GM23248 (cell line): ENCODE measurements at regions not wholly inside any gene's neighbourhood (a gene's known extent, or its start where the extent isn't known, plus 50 kb on each side); places are given as distances from the start of the nearest gene placed in this dataset.
A peak's percentile ranks its signal among the peaks of the same experiment; 100 is the strongest.

ENCODE experiments used
- DNase-seq: peaks from one replicate; pipeline ENCODE4 v3.0.0-alpha.2; 2015
- H2AFZ ChIP-seq: fragments of 200-600 bp; sonication (generic); 2 replicates; pipeline ENCODE4 v1.6.1; 2016; ENCODE audit warnings: antibody characterized with exemption
- H3F3A ChIP-seq: fragments of 200-600 bp; sonication (generic); 2 replicates; pipeline ENCODE4 v1.6.1; 2016; ENCODE audit warnings: mild to moderate bottlenecking, antibody characterized with exemption, mixed run types; ENCODE audit not compliant: insufficient read depth
- H3K27ac ChIP-seq: fragments of 200-600 bp; sonication (generic); 2 replicates; pipeline ENCODE4 v1.5.1; 2016; ENCODE audit warnings: mild to moderate bottlenecking
- H3K27me3 ChIP-seq: fragments of 200-600 bp; sonication (generic); replicated peaks from 2 replicates; pipeline ENCODE4 v1.6.1; 2016; ENCODE audit warnings: mild to moderate bottlenecking; ENCODE audit not compliant: insufficient read depth
- H3K36me3 ChIP-seq: fragments of 200-600 bp; sonication (generic); 2 replicates; pipeline ENCODE4 v1.6.1; 2016; ENCODE audit warnings: low read depth, mild to moderate bottlenecking
- H3K4me1 ChIP-seq: fragments of 200-600 bp; sonication (generic); 2 replicates; pipeline ENCODE4 v1.6.1; 2016; ENCODE audit warnings: mild to moderate bottlenecking; ENCODE audit not compliant: insufficient read depth
- H3K4me2 ChIP-seq: fragments of 200-600 bp; sonication (generic); one replicate; pipeline ENCODE4 v1.6.1; 2016; ENCODE audit warnings: mild to moderate bottlenecking; ENCODE audit not compliant: unreplicated experiment
- H3K4me3 ChIP-seq: fragments of 200-600 bp; sonication (generic); 2 replicates; pipeline ENCODE4 v1.5.1; 2016; ENCODE audit warnings: mild to moderate bottlenecking
- H3K79me2 ChIP-seq: fragments of 200-600 bp; sonication (generic); 2 replicates; pipeline ENCODE4 v1.6.1; 2016; ENCODE audit warnings: mild to moderate bottlenecking; ENCODE audit not compliant: insufficient read depth
- H3K9ac ChIP-seq: fragments of 200-600 bp; sonication (generic); 2 replicates; pipeline ENCODE4 v1.6.1; 2016; ENCODE audit warnings: mild to moderate bottlenecking
- H3K9me2 ChIP-seq: fragments of 200-600 bp; sonication (generic); 2 replicates; pipeline ENCODE4 v1.6.1; 2016; ENCODE audit warnings: mixed run types, mild to moderate bottlenecking, moderate library complexity; ENCODE audit not compliant: insufficient read depth
- H3K9me3 ChIP-seq: fragments of 200-600 bp; sonication (generic); one replicate; pipeline ENCODE4 v1.6.1; 2017; ENCODE audit warnings: low read depth
- H4K20me1 ChIP-seq: fragments of 200-600 bp; sonication (generic); 2 replicates; pipeline ENCODE4 v1.6.0; 2016; ENCODE audit not compliant: insufficient read depth
- EZH2 ChIP-seq: fragments of 200-600 bp; sonication (generic); IDR thresholded peaks from 2 replicates; pipeline ENCODE4 v1.6.1; 2018; ENCODE audit warnings: antibody characterized with exemption, mild to moderate bottlenecking; ENCODE audit not compliant: insufficient read depth, poor library complexity, severe bottlenecking
- EZH2phosphoT487 ChIP-seq: fragments of 200-600 bp; sonication (generic); IDR thresholded peaks from 2 replicates; pipeline ENCODE4 v1.6.1; 2018; ENCODE audit warnings: antibody characterized with exemption, moderate library complexity, mild to moderate bottlenecking, low read depth; ENCODE audit not compliant: insufficient read depth
- WGBS, 2 experiments: methylation state at CpG; one replicate each; pipeline ENCODE4 v1.1.6; 2015 to 2017; ENCODE audit warnings: low lambda C conversion rate in 2 of 2, low coverage in 1 of 2; ENCODE audit errors: missing lambda C conversion rate in 2 of 2; 5-methylcytosine and 5-hydroxymethylcytosine counted together
- in situ Hi-C: fragments of 300-500 bp; cut with MboI; formaldehyde crosslinking; loops from 2 replicates; pipeline ENCODE4 v1.15.0; 2020

DNA sequence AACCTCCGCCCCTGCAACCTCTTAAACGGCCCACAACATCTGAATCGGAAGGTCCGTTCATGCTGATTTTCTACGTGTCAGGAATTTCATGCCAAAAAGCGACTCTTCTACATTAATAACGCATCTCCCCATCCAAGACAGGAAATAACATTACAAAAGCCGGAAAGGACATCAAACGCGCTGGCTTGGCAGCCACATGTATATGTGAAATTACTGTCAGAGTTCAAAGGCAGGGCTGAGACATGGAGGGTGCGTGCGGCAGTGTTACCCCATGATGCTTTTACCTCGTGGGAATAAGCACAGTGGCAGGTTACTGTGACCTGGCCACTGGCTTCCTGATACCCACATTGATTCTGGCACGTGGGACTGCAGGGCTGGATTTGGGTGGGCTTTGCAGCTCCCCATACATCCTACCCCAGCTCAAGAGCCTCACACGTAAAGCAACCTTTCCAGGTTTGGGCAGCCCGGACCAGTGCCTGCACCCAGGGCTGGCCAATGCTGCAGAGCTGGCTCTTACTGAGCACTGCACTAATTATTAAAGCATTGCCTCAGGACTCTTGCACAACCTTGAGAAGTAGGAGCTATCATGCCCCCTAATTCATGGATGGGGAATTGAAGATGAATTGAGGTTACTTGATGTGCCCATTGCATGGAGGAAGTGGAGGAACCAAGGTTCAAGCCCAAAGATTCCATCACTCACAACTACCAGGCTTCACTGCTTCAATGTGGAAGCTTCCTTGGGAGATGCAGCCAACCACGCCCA lies 120.6 kb upstream of the FOXF1 start:
- 40 to 50% methylated on average over 17 of the region's 17 CpGs for WGBS, 2 experiments
- H2AFZ ChIP-seq = no peak overlapping the region
- no peaks in the 10 kb centered on the region for H3K27me3 ChIP-seq
- no peak overlapping the region for H3K4me2 ChIP-seq
- in situ Hi-C loops = no loop called here
- TF ChIP-seq EZH2 = no peak
- TF ChIP-seq EZH2phosphoT487 = no peak
- no peaks in the 10 kb centered on the region for H3K79me2 ChIP-seq
- H3K9me3 ChIP-seq = no peaks in the 10 kb centered on the region
- peak; percentile 58 for DNase-seq
- H3F3A ChIP-seq = peaks cover 34% of the 10 kb centered on the region
- H3K4me1 ChIP-seq = peaks cover 38% of the 10 kb centered on the region
- no peak overlapping the region for H3K4me3 ChIP-seq
- H3K27ac ChIP-seq = no peak overlapping the region
- no peaks in the 10 kb centered on the region for H4K20me1 ChIP-seq
- no peaks in the 10 kb centered on the region for H3K36me3 ChIP-seq
- no peaks in the 10 kb centered on the region for H3K9me2 ChIP-seq
- no peak overlapping the region for H3K9ac ChIP-seq

GRCh38 chr16:86390335-86390734 lies 120.0 kb upstream of the FOXF1 start:
- no peak for DNase-seq
- H3K27me3 ChIP-seq = no peaks in the 10 kb centered on the region
- H3K9me3 ChIP-seq = no peaks in the 10 kb centered on the region
- H3F3A ChIP-seq = peaks cover 34% of the 10 kb centered on the region
- 86 to 94% methylated on average over 1 of the region's 1 CpG for WGBS, 2 experiments
- no peaks in the 10 kb centered on the region for H3K36me3 ChIP-seq
- no peak overlapping the region for H3K9ac ChIP-seq
- TF ChIP-seq EZH2 = no peak
- no peak for TF ChIP-seq EZH2phosphoT487
- H3K79me2 ChIP-seq = no peaks in the 10 kb centered on the region
- in situ Hi-C loops = no loop called here
- H3K4me1 ChIP-seq = peaks cover 38% of the 10 kb centered on the region
- no peak overlapping the region for H3K4me3 ChIP-seq
- H3K9me2 ChIP-seq = no peaks in the 10 kb centered on the region
- H3K4me2 ChIP-seq = no peak overlapping the region
- no peak overlapping the region for H2AFZ ChIP-seq
- no peak overlapping the region for H3K27ac ChIP-seq
- H4K20me1 ChIP-seq = no peaks in the 10 kb centered on the region

DNA sequence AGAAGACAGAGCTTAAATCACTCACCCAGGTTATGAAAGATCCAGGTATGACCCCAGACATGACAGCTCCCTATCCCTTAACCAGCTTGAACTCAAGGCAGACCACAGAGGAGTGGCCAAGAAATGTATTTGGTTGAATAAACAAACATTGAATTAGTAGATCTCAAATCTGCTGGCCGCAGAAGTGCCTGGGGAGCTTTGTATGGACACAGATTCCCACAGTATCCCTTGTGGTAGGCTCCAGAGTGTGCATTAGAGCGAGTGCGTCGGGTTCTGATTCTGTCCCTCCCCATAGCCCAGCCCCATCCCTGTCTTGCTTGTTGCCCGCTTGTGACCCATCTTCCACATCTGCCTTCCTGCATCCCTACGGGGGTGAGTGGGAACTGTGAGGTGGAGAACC lies 118.8 kb upstream of the FOXF1 start:
- Histone ChIP-seq H4K20me1 (no peaks in the 10 kb centered on the region), H3K9me2 (no peaks in the 10 kb centered on the region), H3K36me3 (no peaks in the 10 kb centered on the region), H3K27ac (peak overlapping the region; percentile 32; the same call in 1 of the 2 replicates), H3K4me1 (peaks cover 48% of the 10 kb centered on the region), H3K79me2 (no peaks in the 10 kb centered on the region), H3F3A (peaks cover 46% of the 10 kb centered on the region), H3K27me3 (no peaks in the 10 kb centered on the region), H2AFZ (no peak overlapping the region), H3K4me3 (no peak overlapping the region), H3K9me3 (no peaks in the 10 kb centered on the region), H3K4me2 (no peak overlapping the region), H3K9ac (no peak overlapping the region)
- in situ Hi-C loops = no loop called here
- DNase-seq = no peak
- no peak for TF ChIP-seq EZH2
- TF ChIP-seq EZH2phosphoT487 = no peak
- 88 to 89% methylated on average over 6 of the region's 6 CpGs for WGBS, 2 experiments

DNA sequence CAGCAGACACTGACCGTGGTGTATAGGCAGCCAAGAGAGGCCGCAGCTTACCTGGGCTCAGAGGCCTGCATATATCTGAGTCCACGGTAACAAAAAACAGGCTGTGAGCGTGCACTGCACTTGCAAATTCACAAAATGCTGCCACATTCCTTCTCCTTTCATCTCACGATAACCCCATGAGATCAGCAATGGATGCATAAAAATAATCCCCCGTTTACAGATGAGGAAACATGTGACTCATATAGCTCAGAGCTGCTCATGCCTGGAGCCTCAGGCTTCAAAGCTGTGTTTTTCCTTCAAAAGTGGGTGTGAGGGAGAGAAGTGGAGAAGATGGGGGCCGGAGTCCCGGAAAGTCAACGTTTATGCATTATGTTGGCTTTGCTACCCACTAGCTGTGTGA lies 118.3 kb upstream of the FOXF1 start:
- Histone ChIP-seq H3F3A (peaks cover 51% of the 10 kb centered on the region), H4K20me1 (no peaks in the 10 kb centered on the region), H3K27me3 (no peaks in the 10 kb centered on the region), H2AFZ (no peak overlapping the region), H3K27ac (peak overlapping the region; percentile 32), H3K9me2 (no peaks in the 10 kb centered on the region), H3K9me3 (no peaks in the 10 kb centered on the region), H3K4me1 (peaks cover 48% of the 10 kb centered on the region), H3K36me3 (no peaks in the 10 kb centered on the region), H3K79me2 (no peaks in the 10 kb centered on the region), H3K4me3 (no peak overlapping the region), H3K4me2 (peak overlapping the region; percentile 50), H3K9ac (no peak overlapping the region)
- DNase-seq = peak; percentile 84
- TF ChIP-seq EZH2 (no peak), EZH2phosphoT487 (no peak)
- WGBS, 2 experiments = 46 to 49% methylated on average over 9 of the region's 9 CpGs
- in situ Hi-C loops = no loop called here
